Peyer's patch (tissue), 4 donors: ENCODE measurements at regions not wholly inside any gene's neighbourhood (a gene's known extent, or its start where the extent isn't known, plus 50 kb on each side); places are given as distances from the start of the nearest gene placed in this dataset.

Experiments
- POLR2A ChIP-seq, 2 donors: fragments of 450-650 bp; IDR thresholded peaks; one replicate each; pipeline ENCODE4 v1.5.1; 2017; ENCODE audit warnings: antibody characterized with exemption in 2 of 2, mild to moderate bottlenecking in 2 of 2, moderate library complexity in 2 of 2
- TF ChIP-seq, protein P1 (sequence below), 6 experiments: fragments of 450-650 bp in 4 of 6; fragments of 200-600 bp in 2 of 6; sonication (generic) in 1 of 6; IDR thresholded peaks; one replicate each; pipeline ENCODE4 v1.5.1; 2017 to 2019; ENCODE audit warnings: antibody characterized with exemption in 6 of 6, mild to moderate bottlenecking in 3 of 6, moderate library complexity in 1 of 6

DNA sequence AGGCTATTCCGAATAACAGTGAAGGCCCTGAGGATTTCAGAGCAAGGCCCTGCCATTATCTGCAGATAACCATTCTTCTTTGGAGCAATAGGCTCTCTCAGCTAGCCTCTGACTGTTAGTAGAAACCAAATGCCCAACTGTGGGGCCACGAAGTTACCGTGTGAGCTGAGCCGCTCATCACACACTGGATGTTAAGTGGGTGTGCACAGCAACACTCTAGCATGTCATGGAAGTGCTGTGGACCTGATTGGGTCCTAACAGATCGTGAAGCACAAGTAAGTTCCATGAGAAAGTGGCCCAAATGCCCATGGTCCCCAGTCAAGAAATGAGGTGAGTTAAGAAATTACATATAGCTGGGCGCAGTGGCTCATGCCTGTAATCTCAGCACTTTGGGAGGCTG, 190.4 kb downstream of the ALG10 start:
- TF ChIP-seq, protein P1, sequence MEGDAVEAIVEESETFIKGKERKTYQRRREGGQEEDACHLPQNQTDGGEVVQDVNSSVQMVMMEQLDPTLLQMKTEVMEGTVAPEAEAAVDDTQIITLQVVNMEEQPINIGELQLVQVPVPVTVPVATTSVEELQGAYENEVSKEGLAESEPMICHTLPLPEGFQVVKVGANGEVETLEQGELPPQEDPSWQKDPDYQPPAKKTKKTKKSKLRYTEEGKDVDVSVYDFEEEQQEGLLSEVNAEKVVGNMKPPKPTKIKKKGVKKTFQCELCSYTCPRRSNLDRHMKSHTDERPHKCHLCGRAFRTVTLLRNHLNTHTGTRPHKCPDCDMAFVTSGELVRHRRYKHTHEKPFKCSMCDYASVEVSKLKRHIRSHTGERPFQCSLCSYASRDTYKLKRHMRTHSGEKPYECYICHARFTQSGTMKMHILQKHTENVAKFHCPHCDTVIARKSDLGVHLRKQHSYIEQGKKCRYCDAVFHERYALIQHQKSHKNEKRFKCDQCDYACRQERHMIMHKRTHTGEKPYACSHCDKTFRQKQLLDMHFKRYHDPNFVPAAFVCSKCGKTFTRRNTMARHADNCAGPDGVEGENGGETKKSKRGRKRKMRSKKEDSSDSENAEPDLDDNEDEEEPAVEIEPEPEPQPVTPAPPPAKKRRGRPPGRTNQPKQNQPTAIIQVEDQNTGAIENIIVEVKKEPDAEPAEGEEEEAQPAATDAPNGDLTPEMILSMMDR (IDR thresholded peaks at IDR 0.05): no peak
- no peak for TF ChIP-seq POLR2A (IDR thresholded peaks at IDR 0.05)
